IPS-18c (cell line): ENCODE measurements at regions not wholly inside any gene's neighbourhood (a gene's known extent, or its start where the extent isn't known, plus 50 kb on each side); places are given as distances from the start of the nearest gene placed in this dataset.
"Not testable (repeated sequence)": the region's sequence is repeated elsewhere in the genome, so short reads cannot be mapped to it uniquely, and the experiment has no call there.

Experiments used
- H3K4me3 ChIP-seq: 2 replicates; pipeline ENCODE4 v1.7.0; 2013; ENCODE audit warnings: low read depth, mild to moderate bottlenecking, low read length, moderate library complexity; ENCODE audit not compliant: insufficient read depth
- H3K9me3 ChIP-seq: one replicate; pipeline ENCODE4 v1.6.1; 2013; ENCODE audit warnings: mild to moderate bottlenecking, low read length, moderate library complexity; ENCODE audit not compliant: control insufficient read depth, insufficient read depth

DNA sequence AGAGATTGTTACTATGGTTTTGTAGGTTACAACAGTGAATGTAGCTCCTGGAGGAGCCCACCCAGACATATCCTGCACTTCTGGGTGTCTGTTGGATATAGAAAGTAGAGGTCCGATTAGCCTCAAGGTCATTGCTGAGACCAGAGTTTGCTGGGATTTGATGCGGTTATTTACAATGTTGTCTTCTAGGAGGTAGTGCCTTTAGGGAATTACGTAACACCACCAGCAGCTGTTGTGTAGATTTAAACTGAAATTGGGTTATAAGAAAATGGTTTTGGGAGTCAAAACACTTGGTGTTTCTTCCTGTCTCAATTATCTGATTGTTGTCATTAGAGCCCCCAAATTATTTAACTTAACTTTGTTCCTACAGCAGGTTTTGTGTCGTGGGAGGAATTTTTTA is 225.3 kb upstream of the PELI2 start:
- no peaks in the 10 kb centered on the region for H3K9me3 ChIP-seq
- H3K4me3 ChIP-seq = no peak overlapping the region

DNA sequence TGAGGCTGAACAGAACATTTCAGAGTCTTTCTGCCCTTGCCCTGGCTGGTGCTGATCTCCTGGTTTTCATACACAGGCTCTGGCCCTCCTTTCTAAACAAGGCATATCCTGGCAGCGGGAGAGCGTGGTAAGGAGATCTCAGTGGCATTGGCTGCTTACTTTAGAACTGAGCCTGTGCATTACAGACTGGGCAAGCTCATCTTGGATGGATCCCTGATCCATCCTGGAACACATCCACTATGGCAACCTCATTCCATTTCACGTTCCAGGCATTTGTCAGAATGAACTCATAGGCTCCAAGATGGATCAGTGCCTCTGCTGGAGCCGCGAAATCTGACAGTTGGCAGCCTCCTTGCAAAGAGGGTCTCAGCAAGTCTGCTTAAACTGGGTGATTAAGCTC is 224.5 kb upstream of the PELI2 start:
- Histone ChIP-seq H3K4me3 (no peak overlapping the region), H3K9me3 (no peaks in the 10 kb centered on the region)

DNA sequence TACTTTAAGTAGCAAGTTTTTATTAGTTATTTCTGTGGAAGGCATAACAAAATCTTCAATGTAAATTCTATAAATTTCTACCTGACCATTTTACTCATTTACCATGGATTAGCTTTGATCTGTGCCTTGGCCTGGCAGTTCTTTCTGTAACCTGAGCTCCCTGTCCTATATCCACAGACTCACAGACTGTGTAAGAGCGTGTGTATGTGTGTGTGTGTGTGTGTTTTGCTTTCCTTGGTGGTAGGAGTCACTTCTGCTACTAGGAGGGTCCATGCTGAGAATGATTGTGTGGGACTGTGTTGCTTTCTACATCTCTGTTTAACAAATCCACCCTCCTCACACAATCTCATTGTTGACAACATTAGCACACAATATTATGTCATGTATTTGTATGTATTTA is 221.2 kb upstream of the PELI2 start:
- no peaks in the 10 kb centered on the region for H3K9me3 ChIP-seq
- H3K4me3 ChIP-seq = no peak overlapping the region

- Histone ChIP-seq H3K4me3 (no peak overlapping the region), H3K9me3 (no peaks in the 10 kb centered on the region)
These were observed 219.3 kb upstream of the PELI2 start for GRCh38 chr14:55898938-55899337.

GRCh38 chr14:55899531-55899930 is 218.7 kb upstream of the PELI2 start:
- H3K9me3 ChIP-seq = no peaks in the 10 kb centered on the region
- H3K4me3 ChIP-seq = no peak overlapping the region

GRCh38 chr14:55900749-55901148 is 217.5 kb upstream of the PELI2 start:
- Histone ChIP-seq H3K4me3 (no peak overlapping the region), H3K9me3 (no peaks in the 10 kb centered on the region)

GRCh38 chr14:55901291-55901690 is 216.9 kb upstream of the PELI2 start:
- no peaks in the 10 kb centered on the region for H3K9me3 ChIP-seq
- H3K4me3 ChIP-seq = no peak overlapping the region

GRCh38 chr14:55902241-55902640 is 216.0 kb upstream of the PELI2 start:
- no peaks in the 10 kb centered on the region for H3K9me3 ChIP-seq
- H3K4me3 ChIP-seq = no peak overlapping the region

- Histone ChIP-seq H3K4me3 (no peak overlapping the region), H3K9me3 (no peaks in the 10 kb centered on the region)
These were observed 214.1 kb upstream of the PELI2 start for GRCh38 chr14:55904086-55904485.

GRCh38 chr14:55908106-55908505 is 210.1 kb upstream of the PELI2 start:
- no peaks in the 10 kb centered on the region for H3K9me3 ChIP-seq
- no peak overlapping the region for H3K4me3 ChIP-seq

DNA sequence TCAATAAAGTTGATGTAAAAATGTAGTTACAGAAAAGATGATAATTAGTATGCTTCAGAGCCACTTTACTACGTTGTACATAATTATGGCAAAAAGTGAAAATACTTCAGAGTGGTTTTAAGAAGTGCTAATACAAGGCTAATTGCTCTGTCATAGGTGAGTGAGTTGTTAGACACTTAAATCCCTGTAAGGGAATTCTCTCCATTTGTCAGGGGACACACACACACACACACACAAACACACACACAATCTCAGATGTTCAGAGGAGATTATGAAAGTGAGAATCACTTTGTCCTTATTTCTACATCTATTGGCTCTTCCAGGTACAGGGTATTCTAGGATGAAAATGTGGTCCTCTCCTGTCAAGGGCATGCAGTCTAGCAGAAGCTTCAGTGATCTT is 208.3 kb upstream of the PELI2 start:
- no peaks in the 10 kb centered on the region for H3K9me3 ChIP-seq
- no peak overlapping the region for H3K4me3 ChIP-seq

DNA sequence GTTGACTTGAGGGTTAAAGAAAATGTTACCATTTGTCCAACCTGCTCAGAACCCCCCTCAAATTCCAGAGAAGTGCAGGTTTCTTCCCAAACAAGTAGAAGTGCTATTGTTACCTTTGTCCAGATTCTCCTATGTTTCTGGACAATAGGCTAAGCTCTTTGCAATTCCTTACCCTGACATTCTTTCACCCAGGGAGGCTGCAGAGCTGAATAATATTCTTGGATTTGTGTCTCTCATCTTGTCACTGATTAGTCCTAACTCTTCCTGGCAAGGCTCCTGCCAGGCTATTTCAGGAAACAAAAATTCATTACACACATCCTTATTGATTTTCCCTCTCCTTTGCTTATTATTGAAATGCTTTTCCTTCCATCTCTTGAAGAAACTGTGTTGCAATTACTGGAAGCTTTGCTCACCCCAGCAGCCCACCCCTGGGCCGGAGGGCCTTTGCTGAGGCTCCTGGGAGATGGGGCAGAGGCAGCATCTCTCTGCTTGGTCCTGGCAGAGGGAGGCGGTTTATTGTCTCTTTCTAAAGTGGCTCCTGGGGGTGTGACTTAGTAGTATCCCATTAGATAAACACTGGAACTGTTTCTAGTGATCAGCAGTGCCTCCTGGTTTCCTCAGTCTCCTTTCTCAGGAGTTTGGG is 207.5 kb upstream of the PELI2 start:
- H3K4me3 ChIP-seq = no peak overlapping the region

DNA sequence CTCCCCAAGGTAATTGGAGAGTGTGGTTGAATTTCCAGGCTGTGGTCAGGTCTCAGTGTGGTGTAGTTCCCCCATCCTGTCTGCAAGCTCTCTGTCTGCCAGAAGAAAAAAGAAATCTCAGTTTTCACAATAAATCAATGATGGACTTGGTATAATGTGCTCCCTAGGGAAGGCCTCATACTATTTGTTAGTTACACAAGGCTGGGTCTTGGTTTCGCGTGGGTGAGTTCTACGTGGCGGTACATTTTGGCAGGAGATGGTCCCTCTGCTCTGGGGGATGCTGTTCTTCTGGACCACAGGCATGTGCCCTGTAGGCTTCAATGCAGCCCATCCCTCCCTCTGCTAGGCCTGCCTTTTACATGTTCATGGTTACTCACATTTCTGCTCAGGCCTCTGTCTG is 206.4 kb upstream of the PELI2 start:
- H3K4me3 ChIP-seq = no peak overlapping the region
- H3K9me3 ChIP-seq = no peaks in the 10 kb centered on the region

More for the DNA sequence above, 207.5 kb upstream of the PELI2 start:
- H3K9me3 ChIP-seq = no peaks in the 10 kb centered on the region

- Histone ChIP-seq H3K4me3 (no peak overlapping the region), H3K9me3 (no peaks in the 10 kb centered on the region)
These were observed 205.9 kb upstream of the PELI2 start for GRCh38 chr14:55912344-55912743.

- no peaks in the 10 kb centered on the region for H3K9me3 ChIP-seq
- H3K4me3 ChIP-seq = no peak overlapping the region
These were observed 204.7 kb upstream of the PELI2 start for GRCh38 chr14:55913324-55914025.

- H3K9me3 ChIP-seq = no peaks in the 10 kb centered on the region
- no peak overlapping the region for H3K4me3 ChIP-seq
These were observed 203.4 kb upstream of the PELI2 start for GRCh38 chr14:55914771-55915170.

GRCh38 chr14:55915456-55915855 is 202.8 kb upstream of the PELI2 start:
- H3K4me3 ChIP-seq = no peak overlapping the region

DNA sequence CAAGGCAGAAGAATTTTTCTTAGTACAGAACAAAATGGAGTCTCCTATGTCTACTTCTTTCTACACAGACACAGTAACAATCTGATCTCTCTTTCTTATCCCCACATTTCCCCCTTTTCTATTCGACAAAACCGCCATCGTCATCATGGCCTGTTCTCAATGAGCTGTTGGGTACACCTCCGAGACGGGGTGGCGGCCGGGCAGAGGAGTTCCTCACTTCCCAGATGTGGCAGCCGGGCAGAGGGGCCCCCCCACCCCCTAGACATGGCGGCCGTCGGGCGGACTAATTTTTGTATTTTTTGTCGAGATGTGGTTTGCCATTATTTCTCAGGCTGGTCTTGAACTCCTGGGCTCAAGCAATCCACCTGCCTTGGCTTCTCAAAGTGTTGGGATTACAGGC is 198.4 kb upstream of the PELI2 start:
- not testable (repeated sequence) for H3K9me3 ChIP-seq, H3K4me3 ChIP-seq

More at GRCh38 chr14:55915456-55915855, 202.8 kb upstream of the PELI2 start:
- no peaks in the 10 kb centered on the region for H3K9me3 ChIP-seq

DNA sequence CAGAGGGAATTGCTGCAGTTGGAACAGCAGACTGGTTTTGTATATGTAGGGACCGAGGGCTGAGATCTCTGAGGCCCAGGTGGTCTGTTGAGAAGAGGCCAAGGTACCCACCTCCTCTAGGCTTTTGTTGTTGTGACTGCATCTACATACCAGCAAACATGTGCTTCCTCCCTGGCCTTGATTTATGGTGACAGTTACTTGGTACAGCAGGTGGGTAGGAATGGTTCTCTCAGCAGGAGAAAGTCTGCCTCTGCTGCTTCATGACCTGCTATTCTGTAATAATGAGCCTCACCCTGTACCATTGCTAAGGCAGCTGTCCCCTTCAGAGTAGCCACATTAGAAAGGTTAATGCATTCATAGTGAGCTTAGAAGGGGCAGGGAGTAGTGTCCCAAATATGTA is 196.7 kb upstream of the PELI2 start:
- no peak overlapping the region for H3K4me3 ChIP-seq
- H3K9me3 ChIP-seq = no peaks in the 10 kb centered on the region
